ENCODE measurements at regions not wholly inside any gene's neighbourhood (a gene's known extent, or its start where the extent isn't known, plus 50 kb on each side); places are given as distances from the start of the nearest gene placed in this dataset.

GRCh38 chr9:88663771-88664419, 128.9 kb downstream of the NXNL2 start:
- Mint-ChIP-seq H3K4me1 (ENCODE audit: low read depth, unreplicated experiment) (no peaks in the 10 kb centered on the region), H3K9me3 (ENCODE audit: unreplicated experiment) (no peaks in the 10 kb centered on the region), H3K27ac (ENCODE audit: unreplicated experiment) (no peak overlapping the region), H3K36me3 (ENCODE audit: insufficient read depth, unreplicated experiment) (no peaks in the 10 kb centered on the region), H3K4me3 (ENCODE audit: unreplicated experiment) (no peak overlapping the region), H3K27me3 (ENCODE audit: insufficient read depth, unreplicated experiment) (no peaks in the 10 kb centered on the region)
- Histone ChIP-seq H3K4me3 (ENCODE audit: low read depth, low read length) (no peak overlapping the region), H3K4me1 (no peaks in the 10 kb centered on the region), H3K36me3 (ENCODE audit: control insufficient read depth, insufficient read depth, low read length) (no peaks in the 10 kb centered on the region), H3K27me3 (replicated peaks; ENCODE audit: control insufficient read depth, insufficient read depth, low read length) (no peaks in the 10 kb centered on the region), H3K9me3 (no peaks in the 10 kb centered on the region)
- intact Hi-C loops (cut with micrococcal nuclease; ENCODE audit: unreplicated experiment), result loop anchor here (5.0 kb wide), 1 partner anchor 78 kb away; no protein-coding TSS in a partner anchor
- POLR2A ChIA-PET, result no interaction called here
- no peak for DNase-seq
- BruUV-seq (replicated peaks), result no TSS peak
- TF ChIP-seq CTCF (IDR thresholded peaks at IDR 0.05; ENCODE audit: insufficient read depth in 1 of 2, low read depth in 1 of 2, low read length in 1 of 2, severe bottlenecking in 1 of 2, unreplicated experiment in 1 of 2), result no peak
- CTCF ChIA-PET, result no interaction called here

GRCh38 chr9:88664773-88665172, 129.8 kb downstream of the NXNL2 start:
- H3K9me3 Mint-ChIP-seq (ENCODE audit: unreplicated experiment), result no peaks in the 10 kb centered on the region
- Histone ChIP-seq H3K4me1 (no peaks in the 10 kb centered on the region), H3K9me3 (no peaks in the 10 kb centered on the region), H3K4me3 (ENCODE audit: low read depth, low read length) (no peak overlapping the region), H3K27me3 (replicated peaks; ENCODE audit: control insufficient read depth, insufficient read depth, low read length) (no peaks in the 10 kb centered on the region), H3K36me3 (ENCODE audit: control insufficient read depth, insufficient read depth, low read length) (no peaks in the 10 kb centered on the region)
- H3K27me3 Mint-ChIP-seq (ENCODE audit: insufficient read depth, unreplicated experiment), result no peaks in the 10 kb centered on the region
- BruUV-seq (replicated peaks), result no TSS peak
- H3K27ac Mint-ChIP-seq (ENCODE audit: unreplicated experiment), result no peak overlapping the region
- no peaks in the 10 kb centered on the region for H3K4me1 Mint-ChIP-seq (ENCODE audit: low read depth, unreplicated experiment)
- intact Hi-C loops (cut with micrococcal nuclease; ENCODE audit: unreplicated experiment), result loop anchor here (5.0 kb wide), 1 partner anchor 78 kb away; no protein-coding TSS in a partner anchor
- DNase-seq, result no peak
- H3K36me3 Mint-ChIP-seq (ENCODE audit: insufficient read depth, unreplicated experiment), result no peaks in the 10 kb centered on the region
- CTCF ChIA-PET, result no interaction called here
- no peak for TF ChIP-seq CTCF (IDR thresholded peaks at IDR 0.05; ENCODE audit: insufficient read depth in 1 of 2, low read depth in 1 of 2, low read length in 1 of 2, severe bottlenecking in 1 of 2, unreplicated experiment in 1 of 2)
- H3K4me3 Mint-ChIP-seq (ENCODE audit: unreplicated experiment), result no peak overlapping the region
- POLR2A ChIA-PET, result no interaction called here

GRCh38 chr9:88672874-88673689, 138.1 kb downstream of the NXNL2 start:
- Histone ChIP-seq H3K4me1 (no peaks in the 10 kb centered on the region), H3K9me3 (no peaks in the 10 kb centered on the region), H3K36me3 (ENCODE audit: control insufficient read depth, insufficient read depth, low read length) (no peaks in the 10 kb centered on the region), H3K27me3 (replicated peaks; ENCODE audit: control insufficient read depth, insufficient read depth, low read length) (no peaks in the 10 kb centered on the region), H3K4me3 (ENCODE audit: low read depth, low read length) (no peak overlapping the region)
- CTCF ChIA-PET, result no interaction called here
- no peak overlapping the region for H3K4me3 Mint-ChIP-seq (ENCODE audit: unreplicated experiment)
- no peak overlapping the region for H3K27ac Mint-ChIP-seq (ENCODE audit: unreplicated experiment)
- intact Hi-C loops (cut with micrococcal nuclease; ENCODE audit: unreplicated experiment), result no loop called here
- H3K27me3 Mint-ChIP-seq (ENCODE audit: insufficient read depth, unreplicated experiment), result no peaks in the 10 kb centered on the region
- POLR2A ChIA-PET, result no interaction called here
- no peaks in the 10 kb centered on the region for H3K9me3 Mint-ChIP-seq (ENCODE audit: unreplicated experiment)
- BruUV-seq (replicated peaks), result no TSS peak
- H3K36me3 Mint-ChIP-seq (ENCODE audit: insufficient read depth, unreplicated experiment), result no peaks in the 10 kb centered on the region
- DNase-seq, result no peak
- H3K4me1 Mint-ChIP-seq (ENCODE audit: low read depth, unreplicated experiment), result no peaks in the 10 kb centered on the region
- no peak for TF ChIP-seq CTCF (IDR thresholded peaks at IDR 0.05; ENCODE audit: insufficient read depth in 1 of 2, low read depth in 1 of 2, low read length in 1 of 2, severe bottlenecking in 1 of 2, unreplicated experiment in 1 of 2)

Measured in Caco-2 (cell line).